HG03354 (cell line): ENCODE measurements at regions not wholly inside any gene's neighbourhood (a gene's known extent, or its start where the extent isn't known, plus 50 kb on each side); places are given as distances from the start of the nearest gene placed in this dataset.
"Not testable (repeated sequence)": the region's sequence is repeated elsewhere in the genome, so short reads cannot be mapped to it uniquely, and the experiment has no call there.

ENCODE experiments used
- ATAC-seq: cut with Tn5 transposase; IDR thresholded peaks from one replicate; pipeline ENCODE4 v1.9.1; 2021; ENCODE audit warnings: mild to moderate bottlenecking; ENCODE audit not compliant: unreplicated experiment, poor library complexity, severe bottlenecking

GRCh38 chr15:23750179-23750578 is 63.1 kb upstream of the NDN start:
- no peak for ATAC-seq

GRCh38 chr15:23750776-23751175 is 63.7 kb upstream of the NDN start:
- ATAC-seq, result no peak

- ATAC-seq, result no peak
Measured at GRCh38 chr15:23753248-23753647, 66.1 kb upstream of the NDN start.

- no peak for ATAC-seq
Measured at GRCh38 chr15:23758891-23759290, 71.8 kb upstream of the NDN start.

GRCh38 chr15:23760024-23760423 is 72.9 kb upstream of the NDN start:
- ATAC-seq, result no peak

- ATAC-seq, result no peak
Measured at GRCh38 chr15:23761386-23761785, 74.3 kb upstream of the NDN start.

GRCh38 chr15:23762026-23762425 is 74.9 kb upstream of the NDN start:
- ATAC-seq, result no peak

GRCh38 chr15:23763021-23763420 is 75.9 kb upstream of the NDN start:
- ATAC-seq, result no peak

GRCh38 chr15:23764306-23764705 is 77.2 kb upstream of the NDN start:
- ATAC-seq, result no peak

- no peak for ATAC-seq
Measured at GRCh38 chr15:23764716-23765115, 77.6 kb upstream of the NDN start.

GRCh38 chr15:23766779-23767178 is 79.7 kb upstream of the NDN start:
- not testable (repeated sequence) for ATAC-seq

GRCh38 chr15:23773093-23773492 is 86.0 kb upstream of the NDN start:
- no peak for ATAC-seq

- ATAC-seq, result no peak
Measured at GRCh38 chr15:23787346-23788105, 100.4 kb upstream of the NDN start.

- no peak for ATAC-seq
Measured at GRCh38 chr15:23793191-23793680, 106.1 kb upstream of the NDN start.

GRCh38 chr15:23797747-23798446 is 110.8 kb upstream of the NDN start:
- ATAC-seq, result no peak

- ATAC-seq, result no peak
Measured at GRCh38 chr15:23801881-23802280, 114.8 kb upstream of the NDN start.

- not testable (repeated sequence) for ATAC-seq
Measured at GRCh38 chr15:23802896-23803435, 115.9 kb upstream of the NDN start.

- no peak for ATAC-seq
Measured at GRCh38 chr15:23806980-23807379, 119.9 kb upstream of the NDN start.

- ATAC-seq, result no peak
Measured at GRCh38 chr15:23823508-23823907, 136.4 kb upstream of the NDN start.

- no peak for ATAC-seq
Measured at GRCh38 chr15:23828786-23829185, 141.7 kb upstream of the NDN start.

GRCh38 chr15:23835953-23836352 is 148.8 kb upstream of the NDN start:
- no peak for ATAC-seq
